ENCODE measurements at regions not wholly inside any gene's neighbourhood (a gene's known extent, or its start where the extent isn't known, plus 50 kb on each side); places are given as distances from the start of the nearest gene placed in this dataset.

- peaks cover 3% of the 10 kb centered on the region for H3K27me3 ChIP-seq (replicated peaks; ENCODE audit: control insufficient read depth, insufficient read depth, low read length, poor library complexity, severe bottlenecking)
- peaks cover 3% of the 10 kb centered on the region for H3K9me3 ChIP-seq (ENCODE audit: control insufficient read depth, low read length)
- no peak overlapping the region for H3K27ac ChIP-seq (ENCODE audit: insufficient read depth, low read length, poor library complexity, severe bottlenecking)
- DNase-seq, result no peak
- no peaks in the 10 kb centered on the region for H3K4me1 ChIP-seq (ENCODE audit: control insufficient read depth, insufficient read depth, low read length, poor library complexity, severe bottlenecking)
- H3K4me3 ChIP-seq (ENCODE audit: insufficient read depth, low read depth, low read length, poor library complexity, severe bottlenecking), result no peak overlapping the region
- no peaks in the 10 kb centered on the region for H3K36me3 ChIP-seq (ENCODE audit: control insufficient read depth, insufficient read depth, low read length)
Observed at GRCh38 chr12:46908936-46909635, 83.3 kb upstream of the SLC38A4 start.

GRCh38 chr12:46910830-46911229 lies 85.0 kb upstream of the SLC38A4 start:
- no peak overlapping the region for H3K4me3 ChIP-seq (ENCODE audit: insufficient read depth, low read depth, low read length, poor library complexity, severe bottlenecking)
- no peaks in the 10 kb centered on the region for H3K4me1 ChIP-seq (ENCODE audit: control insufficient read depth, insufficient read depth, low read length, poor library complexity, severe bottlenecking)
- DNase-seq, result no peak
- peaks cover 3% of the 10 kb centered on the region for H3K9me3 ChIP-seq (ENCODE audit: control insufficient read depth, low read length)
- H3K27ac ChIP-seq (ENCODE audit: insufficient read depth, low read length, poor library complexity, severe bottlenecking), result no peak overlapping the region
- H3K27me3 ChIP-seq (replicated peaks; ENCODE audit: control insufficient read depth, insufficient read depth, low read length, poor library complexity, severe bottlenecking), result peaks cover 3% of the 10 kb centered on the region
- H3K36me3 ChIP-seq (ENCODE audit: control insufficient read depth, insufficient read depth, low read length), result no peaks in the 10 kb centered on the region

- Histone ChIP-seq H3K4me1 (ENCODE audit: control insufficient read depth, insufficient read depth, low read length, poor library complexity, severe bottlenecking) (no peaks in the 10 kb centered on the region), H3K27ac (ENCODE audit: insufficient read depth, low read length, poor library complexity, severe bottlenecking) (no peak overlapping the region), H3K9me3 (ENCODE audit: control insufficient read depth, low read length) (no peaks in the 10 kb centered on the region), H3K36me3 (ENCODE audit: control insufficient read depth, insufficient read depth, low read length) (no peaks in the 10 kb centered on the region), H3K27me3 (replicated peaks; ENCODE audit: control insufficient read depth, insufficient read depth, low read length, poor library complexity, severe bottlenecking) (no peaks in the 10 kb centered on the region), H3K4me3 (ENCODE audit: insufficient read depth, low read depth, low read length, poor library complexity, severe bottlenecking) (no peak overlapping the region)
- no peak for DNase-seq
Observed at GRCh38 chr12:46914336-46914735, 88.5 kb upstream of the SLC38A4 start.

- Histone ChIP-seq H3K27me3 (replicated peaks; ENCODE audit: control insufficient read depth, insufficient read depth, low read length, poor library complexity, severe bottlenecking) (no peaks in the 10 kb centered on the region), H3K27ac (ENCODE audit: insufficient read depth, low read length, poor library complexity, severe bottlenecking) (no peak overlapping the region), H3K4me3 (ENCODE audit: insufficient read depth, low read depth, low read length, poor library complexity, severe bottlenecking) (no peak overlapping the region), H3K4me1 (ENCODE audit: control insufficient read depth, insufficient read depth, low read length, poor library complexity, severe bottlenecking) (no peaks in the 10 kb centered on the region), H3K9me3 (ENCODE audit: control insufficient read depth, low read length) (no peaks in the 10 kb centered on the region), H3K36me3 (ENCODE audit: control insufficient read depth, insufficient read depth, low read length) (no peaks in the 10 kb centered on the region)
- no peak for DNase-seq
Observed at GRCh38 chr12:46915082-46915481, 89.3 kb upstream of the SLC38A4 start.

GRCh38 chr12:46915836-46916235 lies 90.0 kb upstream of the SLC38A4 start:
- no peaks in the 10 kb centered on the region for H3K4me1 ChIP-seq (ENCODE audit: control insufficient read depth, insufficient read depth, low read length, poor library complexity, severe bottlenecking)
- no peak overlapping the region for H3K27ac ChIP-seq (ENCODE audit: insufficient read depth, low read length, poor library complexity, severe bottlenecking)
- H3K4me3 ChIP-seq (ENCODE audit: insufficient read depth, low read depth, low read length, poor library complexity, severe bottlenecking), result no peak overlapping the region
- no peaks in the 10 kb centered on the region for H3K36me3 ChIP-seq (ENCODE audit: control insufficient read depth, insufficient read depth, low read length)
- DNase-seq, result no peak
- no peaks in the 10 kb centered on the region for H3K9me3 ChIP-seq (ENCODE audit: control insufficient read depth, low read length)
- H3K27me3 ChIP-seq (replicated peaks; ENCODE audit: control insufficient read depth, insufficient read depth, low read length, poor library complexity, severe bottlenecking), result no peaks in the 10 kb centered on the region

- Histone ChIP-seq H3K27me3 (replicated peaks; ENCODE audit: control insufficient read depth, insufficient read depth, low read length, poor library complexity, severe bottlenecking) (no peaks in the 10 kb centered on the region), H3K27ac (ENCODE audit: insufficient read depth, low read length, poor library complexity, severe bottlenecking) (no peak overlapping the region), H3K4me1 (ENCODE audit: control insufficient read depth, insufficient read depth, low read length, poor library complexity, severe bottlenecking) (no peaks in the 10 kb centered on the region), H3K4me3 (ENCODE audit: insufficient read depth, low read depth, low read length, poor library complexity, severe bottlenecking) (no peak overlapping the region), H3K9me3 (ENCODE audit: control insufficient read depth, low read length) (no peaks in the 10 kb centered on the region), H3K36me3 (ENCODE audit: control insufficient read depth, insufficient read depth, low read length) (no peaks in the 10 kb centered on the region)
- DNase-seq, result no peak
Observed at GRCh38 chr12:46916796-46917419, 91.1 kb upstream of the SLC38A4 start.

GRCh38 chr12:46917821-46918220 lies 92.0 kb upstream of the SLC38A4 start:
- Histone ChIP-seq H3K27ac (ENCODE audit: insufficient read depth, low read length, poor library complexity, severe bottlenecking) (no peak overlapping the region), H3K9me3 (ENCODE audit: control insufficient read depth, low read length) (no peaks in the 10 kb centered on the region), H3K4me1 (ENCODE audit: control insufficient read depth, insufficient read depth, low read length, poor library complexity, severe bottlenecking) (no peaks in the 10 kb centered on the region), H3K36me3 (ENCODE audit: control insufficient read depth, insufficient read depth, low read length) (no peaks in the 10 kb centered on the region), H3K4me3 (ENCODE audit: insufficient read depth, low read depth, low read length, poor library complexity, severe bottlenecking) (no peak overlapping the region), H3K27me3 (replicated peaks; ENCODE audit: control insufficient read depth, insufficient read depth, low read length, poor library complexity, severe bottlenecking) (no peaks in the 10 kb centered on the region)
- DNase-seq, result no peak

- Histone ChIP-seq H3K27ac (ENCODE audit: insufficient read depth, low read length, poor library complexity, severe bottlenecking) (no peak overlapping the region), H3K36me3 (ENCODE audit: control insufficient read depth, insufficient read depth, low read length) (no peaks in the 10 kb centered on the region), H3K27me3 (replicated peaks; ENCODE audit: control insufficient read depth, insufficient read depth, low read length, poor library complexity, severe bottlenecking) (no peaks in the 10 kb centered on the region), H3K9me3 (ENCODE audit: control insufficient read depth, low read length) (no peaks in the 10 kb centered on the region), H3K4me3 (ENCODE audit: insufficient read depth, low read depth, low read length, poor library complexity, severe bottlenecking) (no peak overlapping the region), H3K4me1 (ENCODE audit: control insufficient read depth, insufficient read depth, low read length, poor library complexity, severe bottlenecking) (no peaks in the 10 kb centered on the region)
- DNase-seq, result no peak
Observed at GRCh38 chr12:46918631-46919030, 92.8 kb upstream of the SLC38A4 start.

GRCh38 chr12:46919666-46920400 lies 94.0 kb upstream of the SLC38A4 start:
- H3K4me3 ChIP-seq (ENCODE audit: insufficient read depth, low read depth, low read length, poor library complexity, severe bottlenecking), result no peak overlapping the region
- H3K4me1 ChIP-seq (ENCODE audit: control insufficient read depth, insufficient read depth, low read length, poor library complexity, severe bottlenecking), result no peaks in the 10 kb centered on the region
- no peaks in the 10 kb centered on the region for H3K36me3 ChIP-seq (ENCODE audit: control insufficient read depth, insufficient read depth, low read length)
- H3K9me3 ChIP-seq (ENCODE audit: control insufficient read depth, low read length), result no peaks in the 10 kb centered on the region
- H3K27ac ChIP-seq (ENCODE audit: insufficient read depth, low read length, poor library complexity, severe bottlenecking), result no peak overlapping the region
- H3K27me3 ChIP-seq (replicated peaks; ENCODE audit: control insufficient read depth, insufficient read depth, low read length, poor library complexity, severe bottlenecking), result no peaks in the 10 kb centered on the region
- DNase-seq, result no peak

- no peak overlapping the region for H3K27ac ChIP-seq (ENCODE audit: insufficient read depth, low read length, poor library complexity, severe bottlenecking)
- H3K9me3 ChIP-seq (ENCODE audit: control insufficient read depth, low read length), result no peaks in the 10 kb centered on the region
- no peaks in the 10 kb centered on the region for H3K36me3 ChIP-seq (ENCODE audit: control insufficient read depth, insufficient read depth, low read length)
- H3K4me1 ChIP-seq (ENCODE audit: control insufficient read depth, insufficient read depth, low read length, poor library complexity, severe bottlenecking), result no peaks in the 10 kb centered on the region
- no peak for DNase-seq
- H3K27me3 ChIP-seq (replicated peaks; ENCODE audit: control insufficient read depth, insufficient read depth, low read length, poor library complexity, severe bottlenecking), result no peaks in the 10 kb centered on the region
- no peak overlapping the region for H3K4me3 ChIP-seq (ENCODE audit: insufficient read depth, low read depth, low read length, poor library complexity, severe bottlenecking)
Observed at GRCh38 chr12:46920499-46920898, 94.7 kb upstream of the SLC38A4 start.
